Gastrocnemius medialis (tissue), 4 donors: ENCODE measurements at regions not wholly inside any gene's neighbourhood (a gene's known extent, or its start where the extent isn't known, plus 50 kb on each side); places are given as distances from the start of the nearest gene placed in this dataset.

Source experiments
- CTCF ChIP-seq, 5 experiments: fragments of 450-650 bp in 3 of 5; fragments of 200-600 bp in 2 of 5; sonication (generic) in 2 of 5; IDR thresholded peaks in 4 of 5; conservative IDR thresholded peaks in 1 of 5; 1 replicate in 4 of 5; 2 replicates in 1 of 5; pipeline ENCODE4 v1.5.1; 2016 to 2019; ENCODE audit warnings: antibody characterized with exemption in 5 of 5, mild to moderate bottlenecking in 3 of 5, moderate library complexity in 3 of 5
- POLR2A ChIP-seq, 2 donors: fragments of 450-650 bp; IDR thresholded peaks; one replicate each; pipeline ENCODE4 v1.6.1; 2017; ENCODE audit warnings: antibody characterized with exemption in 2 of 2, mild to moderate bottlenecking in 2 of 2, moderate library complexity in 2 of 2

GRCh38 chr3:152102410-152102809 lies 166.3 kb upstream of the MBNL1 start:
- TF ChIP-seq POLR2A (IDR thresholded peaks at IDR 0.05): no peak
- TF ChIP-seq CTCF (IDR thresholded peaks at IDR 0.05 in 4 of 5, conservative IDR thresholded peaks at IDR 0.05 in 1 of 5): no peak
